Stimulated activated memory B cell treated with anti-CD40 and anti-IgM and Interleukin-4, amounts not matched to agents 10 μg/mL and 1 μg/mL and 100 μg/mL, for 72 hours (primary cell): ENCODE measurements at regions not wholly inside any gene's neighbourhood (a gene's known extent, or its start where the extent isn't known, plus 50 kb on each side); places are given as distances from the start of the nearest gene placed in this dataset.
"Not testable (repeated sequence)": the region's sequence is repeated elsewhere in the genome, so short reads cannot be mapped to it uniquely, and the experiment has no call there.

Experiments
- ATAC-seq: fragments of 150-1000 bp; cut with Tn5 transposase; 2 replicates; pipeline ENCODE4 v1.10.0; 2021
- H3K27ac Mint-ChIP-seq: one replicate; pipeline ENCODE4 v1.8.0; 2022; ENCODE audit warnings: mild to moderate bottlenecking, mixed read lengths
- H3K27me3 Mint-ChIP-seq: one replicate; pipeline ENCODE4 v1.8.0; 2022; ENCODE audit warnings: mixed read lengths
- H3K36me3 Mint-ChIP-seq: one replicate; pipeline ENCODE4 v1.8.0; 2022; ENCODE audit warnings: mixed read lengths
- H3K4me1 Mint-ChIP-seq: one replicate; pipeline ENCODE4 v1.8.0; 2022; ENCODE audit warnings: mixed read lengths
- H3K4me3 Mint-ChIP-seq: one replicate; pipeline ENCODE4 v1.8.0; 2022; ENCODE audit warnings: mild to moderate bottlenecking, moderate library complexity, mixed read lengths
- H3K9me3 Mint-ChIP-seq: one replicate; pipeline ENCODE4 v1.8.0; 2022; ENCODE audit warnings: mixed read lengths

- Mint-ChIP-seq H3K27ac (no peak overlapping the region), H3K36me3 (no peaks in the 10 kb centered on the region), H3K27me3 (no peaks in the 10 kb centered on the region), H3K4me1 (no peaks in the 10 kb centered on the region), H3K9me3 (no peaks in the 10 kb centered on the region), H3K4me3 (no peak overlapping the region)
- no peak for ATAC-seq
Measured at GRCh38 chrX:125439194-125439849, 119.7 kb downstream of the TEX13C start.

GRCh38 chrX:125444659-125445058 is 125.0 kb downstream of the TEX13C start:
- Mint-ChIP-seq H3K4me1 (no peaks in the 10 kb centered on the region), H3K4me3 (no peak overlapping the region)

GRCh38 chrX:125475482-125475881 is 155.8 kb downstream of the TEX13C start:
- Mint-ChIP-seq H3K27me3 (no peaks in the 10 kb centered on the region), H3K36me3 (no peaks in the 10 kb centered on the region), H3K4me1 (no peaks in the 10 kb centered on the region), H3K4me3 (no peak overlapping the region), H3K9me3 (no peaks in the 10 kb centered on the region), H3K27ac (no peak overlapping the region)
- no peak for ATAC-seq

More at GRCh38 chrX:125444659-125445058, 125.0 kb downstream of the TEX13C start:
- ATAC-seq, result no peak
- no peaks in the 10 kb centered on the region for H3K9me3 Mint-ChIP-seq
- no peaks in the 10 kb centered on the region for H3K27me3 Mint-ChIP-seq
- H3K36me3 Mint-ChIP-seq, result no peaks in the 10 kb centered on the region
- H3K27ac Mint-ChIP-seq, result no peak overlapping the region

- H3K27me3 Mint-ChIP-seq, result no peaks in the 10 kb centered on the region
- ATAC-seq, result no peak
- H3K9me3 Mint-ChIP-seq, result no peaks in the 10 kb centered on the region
- no peaks in the 10 kb centered on the region for H3K4me1 Mint-ChIP-seq
- no peaks in the 10 kb centered on the region for H3K36me3 Mint-ChIP-seq
- H3K27ac Mint-ChIP-seq, result no peak overlapping the region
- H3K4me3 Mint-ChIP-seq, result no peak overlapping the region
Measured at GRCh38 chrX:125492439-125492838, 172.8 kb downstream of the TEX13C start.

GRCh38 chrX:125493004-125493403 is 173.3 kb downstream of the TEX13C start:
- not testable (repeated sequence) for ATAC-seq, H3K36me3 Mint-ChIP-seq, H3K4me3 Mint-ChIP-seq, H3K27me3 Mint-ChIP-seq, H3K9me3 Mint-ChIP-seq, H3K4me1 Mint-ChIP-seq, H3K27ac Mint-ChIP-seq

GRCh38 chrX:125497667-125498066 is 178.0 kb downstream of the TEX13C start:
- H3K27ac Mint-ChIP-seq, result no peak overlapping the region
- H3K4me1 Mint-ChIP-seq, result no peaks in the 10 kb centered on the region
- H3K36me3 Mint-ChIP-seq, result no peaks in the 10 kb centered on the region
- H3K4me3 Mint-ChIP-seq, result no peak overlapping the region
- no peaks in the 10 kb centered on the region for H3K27me3 Mint-ChIP-seq
- ATAC-seq, result no peak
- peaks cover 4% of the 10 kb centered on the region for H3K9me3 Mint-ChIP-seq

- ATAC-seq, result no peak
- Mint-ChIP-seq H3K27ac (no peak overlapping the region), H3K4me1 (no peaks in the 10 kb centered on the region), H3K36me3 (no peaks in the 10 kb centered on the region), H3K9me3 (peaks cover 4% of the 10 kb centered on the region), H3K4me3 (no peak overlapping the region), H3K27me3 (no peaks in the 10 kb centered on the region)
Measured at GRCh38 chrX:125503769-125504168, 184.1 kb downstream of the TEX13C start.

GRCh38 chrX:125505207-125505606 is 185.5 kb downstream of the TEX13C start:
- Mint-ChIP-seq H3K4me1 (no peaks in the 10 kb centered on the region), H3K27ac (no peak overlapping the region)
- ATAC-seq, result no peak

GRCh38 chrX:125507119-125507518 is 187.4 kb downstream of the TEX13C start:
- Mint-ChIP-seq H3K4me3 (no peak overlapping the region), H3K36me3 (no peaks in the 10 kb centered on the region), H3K27me3 (no peaks in the 10 kb centered on the region), H3K4me1 (no peaks in the 10 kb centered on the region), H3K9me3 (peaks cover 2% of the 10 kb centered on the region), H3K27ac (no peak overlapping the region)
- no peak for ATAC-seq

More at GRCh38 chrX:125505207-125505606, 185.5 kb downstream of the TEX13C start:
- Mint-ChIP-seq H3K4me3 (no peak overlapping the region), H3K36me3 (no peaks in the 10 kb centered on the region), H3K9me3 (peaks cover 4% of the 10 kb centered on the region), H3K27me3 (no peaks in the 10 kb centered on the region)

GRCh38 chrX:125520029-125520428 is 200.4 kb downstream of the TEX13C start:
- Mint-ChIP-seq H3K4me3 (no peak overlapping the region), H3K4me1 (no peaks in the 10 kb centered on the region)

GRCh38 chrX:125522752-125523151 is 203.1 kb downstream of the TEX13C start:
- Mint-ChIP-seq H3K4me1 (no peaks in the 10 kb centered on the region), H3K27me3 (no peaks in the 10 kb centered on the region), H3K9me3 (no peaks in the 10 kb centered on the region), H3K4me3 (no peak overlapping the region), H3K36me3 (no peaks in the 10 kb centered on the region), H3K27ac (no peak overlapping the region)
- no peak for ATAC-seq

More at GRCh38 chrX:125520029-125520428, 200.4 kb downstream of the TEX13C start:
- Mint-ChIP-seq H3K27me3 (no peaks in the 10 kb centered on the region), H3K9me3 (no peaks in the 10 kb centered on the region), H3K27ac (no peak overlapping the region), H3K36me3 (no peaks in the 10 kb centered on the region)
- no peak for ATAC-seq

GRCh38 chrX:125532411-125533089 is 212.9 kb downstream of the TEX13C start:
- Mint-ChIP-seq H3K4me1 (no peaks in the 10 kb centered on the region), H3K36me3 (no peaks in the 10 kb centered on the region), H3K27ac (no peak overlapping the region), H3K27me3 (no peaks in the 10 kb centered on the region), H3K9me3 (peaks cover 3% of the 10 kb centered on the region), H3K4me3 (no peak overlapping the region)
- no peak for ATAC-seq

- Mint-ChIP-seq H3K36me3 (no peaks in the 10 kb centered on the region), H3K4me1 (no peaks in the 10 kb centered on the region), H3K27me3 (no peaks in the 10 kb centered on the region), H3K9me3 (peaks cover 3% of the 10 kb centered on the region), H3K4me3 (no peak overlapping the region), H3K27ac (no peak overlapping the region)
- no peak for ATAC-seq
Measured at GRCh38 chrX:125533352-125533751, 213.7 kb downstream of the TEX13C start.

GRCh38 chrX:125544031-125544660 is 224.5 kb downstream of the TEX13C start:
- Mint-ChIP-seq H3K36me3 (no peaks in the 10 kb centered on the region), H3K27ac (no peak overlapping the region), H3K9me3 (no peaks in the 10 kb centered on the region), H3K4me1 (no peaks in the 10 kb centered on the region), H3K4me3 (no peak overlapping the region), H3K27me3 (no peaks in the 10 kb centered on the region)
- ATAC-seq, result no peak

GRCh38 chrX:125544856-125545255 is 225.2 kb downstream of the TEX13C start:
- H3K27me3 Mint-ChIP-seq, result no peaks in the 10 kb centered on the region
- no peak overlapping the region for H3K27ac Mint-ChIP-seq

GRCh38 chrX:125577479-125577878 is 257.8 kb downstream of the TEX13C start:
- Mint-ChIP-seq H3K27me3 (no peaks in the 10 kb centered on the region), H3K4me1 (no peaks in the 10 kb centered on the region), H3K4me3 (no peak overlapping the region), H3K36me3 (no peaks in the 10 kb centered on the region), H3K27ac (no peak overlapping the region), H3K9me3 (peaks cover 7% of the 10 kb centered on the region)
- no peak for ATAC-seq

More at GRCh38 chrX:125544856-125545255, 225.2 kb downstream of the TEX13C start:
- H3K4me3 Mint-ChIP-seq, result no peak overlapping the region
- ATAC-seq, result no peak
- H3K9me3 Mint-ChIP-seq, result no peaks in the 10 kb centered on the region
- H3K4me1 Mint-ChIP-seq, result no peaks in the 10 kb centered on the region
- no peaks in the 10 kb centered on the region for H3K36me3 Mint-ChIP-seq
